Uterus (tissue), 3 donors: ENCODE measurements at regions not wholly inside any gene's neighbourhood (a gene's known extent, or its start where the extent isn't known, plus 50 kb on each side); places are given as distances from the start of the nearest gene placed in this dataset.

Source experiments
- DNase-seq, 2 donors: peaks; one replicate each; pipeline ENCODE4 v3.0.0-alpha.2; 2019 to 2020
- H3K27ac ChIP-seq, 2 donors: fragments of 200-600 bp; sonication (generic); 1 replicate in 1 of 2; 2 replicates in 1 of 2; pipeline ENCODE4 v1.5.1; 2016 to 2018
- H3K27me3 ChIP-seq, 2 donors: fragments of 200-600 bp; sonication (generic); one replicate each; pipeline ENCODE4 v1.5.1; 2018 to 2019; ENCODE audit warnings: control low read depth in 1 of 2
- H3K36me3 ChIP-seq, 2 donors: fragments of 200-600 bp; sonication (generic); one replicate each; pipeline ENCODE4 v1.5.1; 2019; ENCODE audit warnings: control low read depth in 1 of 2
- H3K4me1 ChIP-seq, 2 donors: fragments of 200-600 bp; sonication (generic); one replicate each; pipeline ENCODE4 v1.5.1; 2018 to 2019; ENCODE audit warnings: control low read depth in 1 of 2
- H3K4me3 ChIP-seq, 2 donors: fragments of 200-600 bp; sonication (generic); 1 replicate in 1 of 2; 2 replicates in 1 of 2; pipeline ENCODE4 v1.5.1; 2018 to 2019; ENCODE audit warnings: mild to moderate bottlenecking in 1 of 2
- H3K9me3 ChIP-seq, 2 donors: fragments of 200-600 bp; sonication (generic); one replicate each; pipeline ENCODE4 v1.5.1; 2019; ENCODE audit warnings: control low read depth in 1 of 2
- CTCF ChIP-seq, 4 experiments: fragments of 200-600 bp in 2 of 4; fragments of 450-650 bp in 2 of 4; sonication (generic) in 2 of 4; IDR thresholded peaks; one replicate each; pipeline ENCODE4 v1.5.1; 2016 to 2019; ENCODE audit warnings: antibody characterized with exemption in 4 of 4, mild to moderate bottlenecking in 2 of 4, moderate library complexity in 1 of 4
- POLR2A ChIP-seq, 2 donors: fragments of 450-650 bp; IDR thresholded peaks; one replicate each; pipeline ENCODE4 v1.6.1; 2016; ENCODE audit warnings: antibody characterized with exemption in 2 of 2, mild to moderate bottlenecking in 1 of 2, moderate library complexity in 1 of 2
- intact Hi-C: fragments of 100-400 bp; cut with DNase I; formaldehyde crosslinking; loops from one replicate; pipeline ENCODE4 v1.15.1; 2023; ENCODE audit warnings: low total_unique reads
- donor health status: DM: yes; HTN: yes; CAD: no.

GRCh38 chr12:46509135-46509534 is 136.6 kb upstream of the SLC38A2 start:
- TF ChIP-seq POLR2A (IDR thresholded peaks at IDR 0.05) = no peak
- no peak for TF ChIP-seq CTCF (IDR thresholded peaks at IDR 0.05)
- intact Hi-C loops = no loop called here
- DNase-seq = no peak

GRCh38 chr12:46508651-46509050 is 136.1 kb upstream of the SLC38A2 start:
- Histone ChIP-seq H3K36me3 (no peaks in the 10 kb centered on the region), H3K4me3 (no peak overlapping the region), H3K27ac (no peak overlapping the region), H3K9me3 (peaks cover 0 to 7% of the 10 kb centered on the region in 2 donors), H3K27me3 (no peaks in the 10 kb centered on the region), H3K4me1 (no peaks in the 10 kb centered on the region)
- intact Hi-C loops = no loop called here
- DNase-seq = no peak
- TF ChIP-seq CTCF (IDR thresholded peaks at IDR 0.05) = no peak
- TF ChIP-seq POLR2A (IDR thresholded peaks at IDR 0.05) = no peak

More at GRCh38 chr12:46509135-46509534, 136.6 kb upstream of the SLC38A2 start:
- Histone ChIP-seq H3K27ac (no peak overlapping the region), H3K4me3 (no peak overlapping the region), H3K9me3 (peaks cover 0 to 7% of the 10 kb centered on the region in 2 donors), H3K36me3 (no peaks in the 10 kb centered on the region), H3K27me3 (no peaks in the 10 kb centered on the region), H3K4me1 (no peaks in the 10 kb centered on the region)

GRCh38 chr12:46507766-46508165 is 135.2 kb upstream of the SLC38A2 start:
- Histone ChIP-seq H3K4me3 (no peak overlapping the region), H3K27me3 (no peaks in the 10 kb centered on the region), H3K4me1 (no peaks in the 10 kb centered on the region), H3K36me3 (no peaks in the 10 kb centered on the region), H3K27ac (no peak overlapping the region), H3K9me3 (peaks cover 0 to 7% of the 10 kb centered on the region in 2 donors)
- DNase-seq = no peak
- intact Hi-C loops = no loop called here
- no peak for TF ChIP-seq POLR2A (IDR thresholded peaks at IDR 0.05)

GRCh38 chr12:46506961-46507360 is 134.4 kb upstream of the SLC38A2 start:
- no peak for DNase-seq
- Histone ChIP-seq H3K9me3 (peaks cover 0 to 7% of the 10 kb centered on the region in 2 donors), H3K27ac (no peak overlapping the region), H3K27me3 (no peaks in the 10 kb centered on the region), H3K4me1 (no peaks in the 10 kb centered on the region), H3K36me3 (no peaks in the 10 kb centered on the region), H3K4me3 (no peak overlapping the region)
- no peak for TF ChIP-seq CTCF (IDR thresholded peaks at IDR 0.05)
- no peak for TF ChIP-seq POLR2A (IDR thresholded peaks at IDR 0.05)
- intact Hi-C loops = no loop called here

- no peak overlapping the region for H3K4me3 ChIP-seq
- no peaks in the 10 kb centered on the region for H3K4me1 ChIP-seq
- H3K27ac ChIP-seq = no peak overlapping the region
- no peaks in the 10 kb centered on the region for H3K27me3 ChIP-seq
- DNase-seq = no peak
- no peaks in the 10 kb centered on the region for H3K36me3 ChIP-seq
- peaks cover 0 to 7% of the 10 kb centered on the region in 2 donors for H3K9me3 ChIP-seq
- no peak for TF ChIP-seq CTCF (IDR thresholded peaks at IDR 0.05)
- TF ChIP-seq POLR2A (IDR thresholded peaks at IDR 0.05) = no peak
- intact Hi-C loops = no loop called here
Observed at GRCh38 chr12:46506198-46506597, 133.6 kb upstream of the SLC38A2 start.

- peaks cover 0 to 7% of the 10 kb centered on the region in 2 donors for H3K9me3 ChIP-seq
- H3K27ac ChIP-seq = no peak overlapping the region
- no peaks in the 10 kb centered on the region for H3K4me1 ChIP-seq
- intact Hi-C loops = no loop called here
- DNase-seq = no peak
- no peak overlapping the region for H3K4me3 ChIP-seq
- H3K36me3 ChIP-seq = no peaks in the 10 kb centered on the region
- no peaks in the 10 kb centered on the region for H3K27me3 ChIP-seq
- no peak for TF ChIP-seq CTCF (IDR thresholded peaks at IDR 0.05)
- TF ChIP-seq POLR2A (IDR thresholded peaks at IDR 0.05) = no peak
Observed at GRCh38 chr12:46504494-46504893, 131.9 kb upstream of the SLC38A2 start.
